HG03521 (cell line): ENCODE measurements at regions not wholly inside any gene's neighbourhood (a gene's known extent, or its start where the extent isn't known, plus 50 kb on each side); places are given as distances from the start of the nearest gene placed in this dataset.
"Not testable (repeated sequence)": the region's sequence is repeated elsewhere in the genome, so short reads cannot be mapped to it uniquely, and the experiment has no call there.

ENCODE experiments used
- ATAC-seq: cut with Tn5 transposase; IDR thresholded peaks from one replicate; pipeline ENCODE4 v1.9.1; 2021; ENCODE audit warnings: mild to moderate bottlenecking, moderate library complexity; ENCODE audit not compliant: unreplicated experiment

- no peak for ATAC-seq
These were observed 474.1 kb upstream of the MIS18BP1 start for GRCh38 chr14:45727133-45727532.

- ATAC-seq, result no peak
These were observed 468.5 kb upstream of the MIS18BP1 start for GRCh38 chr14:45721472-45721871.

- ATAC-seq, result no peak
These were observed 463.6 kb upstream of the MIS18BP1 start for GRCh38 chr14:45716572-45716971.

- no peak for ATAC-seq
These were observed 462.9 kb upstream of the MIS18BP1 start for GRCh38 chr14:45715946-45716345.

- ATAC-seq, result no peak
These were observed 456.5 kb upstream of the MIS18BP1 start for GRCh38 chr14:45709541-45709940.

GRCh38 chr14:45705940-45706534, 453.0 kb upstream of the MIS18BP1 start:
- ATAC-seq, result no peak

GRCh38 chr14:45699471-45699870, 446.5 kb upstream of the MIS18BP1 start:
- no peak for ATAC-seq

GRCh38 chr14:45698462-45699134, 445.6 kb upstream of the MIS18BP1 start:
- no peak for ATAC-seq

GRCh38 chr14:45686771-45687170, 433.8 kb upstream of the MIS18BP1 start:
- no peak for ATAC-seq

- no peak for ATAC-seq
These were observed 427.5 kb upstream of the MIS18BP1 start for GRCh38 chr14:45680531-45680930.

GRCh38 chr14:45679853-45680252, 426.9 kb upstream of the MIS18BP1 start:
- ATAC-seq, result no peak

GRCh38 chr14:45678163-45678562, 425.2 kb upstream of the MIS18BP1 start:
- no peak for ATAC-seq

- no peak for ATAC-seq
These were observed 420.4 kb upstream of the MIS18BP1 start for GRCh38 chr14:45673420-45673819.

GRCh38 chr14:45664668-45665356, 411.8 kb upstream of the MIS18BP1 start:
- no peak for ATAC-seq

- no peak for ATAC-seq
These were observed 405.9 kb upstream of the MIS18BP1 start for GRCh38 chr14:45658917-45659299.

GRCh38 chr14:45658226-45658916, 405.4 kb upstream of the MIS18BP1 start:
- ATAC-seq, result no peak

GRCh38 chr14:45651890-45652289, 398.9 kb upstream of the MIS18BP1 start:
- ATAC-seq, result no peak

- no peak for ATAC-seq
These were observed 397.8 kb upstream of the MIS18BP1 start for GRCh38 chr14:45650754-45651153.

- ATAC-seq, result no peak
These were observed 396.0 kb upstream of the MIS18BP1 start for GRCh38 chr14:45649051-45649450.

GRCh38 chr14:45641541-45641940, 388.5 kb upstream of the MIS18BP1 start:
- no peak for ATAC-seq

- ATAC-seq, result not testable (repeated sequence)
These were observed 381.8 kb upstream of the MIS18BP1 start for GRCh38 chr14:45634651-45635441.
